GM12891 (cell line): ENCODE measurements at regions not wholly inside any gene's neighbourhood (a gene's known extent, or its start where the extent isn't known, plus 50 kb on each side); places are given as distances from the start of the nearest gene placed in this dataset.

Experiments used
- PAX5 ChIP-seq: IDR thresholded peaks from 2 replicates; pipeline ENCODE4 v1.6.1; 2011; ENCODE audit warnings: low read length, moderate library complexity, mild to moderate bottlenecking; ENCODE audit not compliant: insufficient read depth, severe bottlenecking
- POLR2A ChIP-seq: IDR thresholded peaks from 2 replicates; pipeline ENCODE4 v1.6.1; 2011; ENCODE audit warnings: low read depth, low read length, control low read depth
- POLR2AphosphoS5 ChIP-seq: IDR thresholded peaks from 2 replicates; pipeline ENCODE4 v1.6.1; 2011; ENCODE audit warnings: low read depth, low read length, control low read depth
- POU2F2 ChIP-seq: IDR thresholded peaks from 2 replicates; pipeline ENCODE4 v1.6.1; 2011; ENCODE audit warnings: low read depth, mild to moderate bottlenecking, control low read depth, low read length, moderate library complexity
- SPI1 ChIP-seq: IDR thresholded peaks from 2 replicates; pipeline ENCODE4 v1.6.1; 2011; ENCODE audit warnings: low read depth, low read length, control low read depth
- TAF1 ChIP-seq: IDR thresholded peaks from 2 replicates; pipeline ENCODE4 v1.6.1; 2011; ENCODE audit warnings: low read depth, low read length, control low read depth

DNA sequence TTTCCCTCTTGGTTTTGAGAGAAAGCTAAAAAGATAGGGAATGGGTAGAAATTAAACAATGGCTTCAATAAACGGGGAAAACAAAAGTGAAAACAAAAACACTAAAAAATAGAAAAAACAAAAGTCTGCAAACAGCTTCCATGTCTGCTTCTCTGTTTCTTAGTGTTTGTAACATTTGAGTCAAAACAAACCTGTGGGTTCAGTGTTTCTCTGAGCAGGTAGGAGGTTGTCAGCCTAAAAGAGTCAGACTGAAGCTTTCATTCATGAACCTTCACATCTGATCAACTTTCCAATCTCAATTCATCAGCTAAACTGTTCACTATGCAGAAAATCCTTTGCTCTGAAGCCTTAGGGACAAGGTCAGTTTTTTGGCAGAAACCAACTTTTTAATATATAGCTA is 102.5 kb upstream of the ADAMTS16 start:
- TF ChIP-seq POLR2A (no peak), POLR2AphosphoS5 (no peak), SPI1 (no peak), TAF1 (no peak), POU2F2 (no peak), PAX5 (no peak)
